HG03159 (cell line): ENCODE measurements at regions not wholly inside any gene's neighbourhood (a gene's known extent, or its start where the extent isn't known, plus 50 kb on each side); places are given as distances from the start of the nearest gene placed in this dataset.

Experiments used
- ATAC-seq: cut with Tn5 transposase; IDR thresholded peaks from one replicate; pipeline ENCODE4 v1.9.1; 2021; ENCODE audit warnings: mild to moderate bottlenecking, moderate library complexity; ENCODE audit not compliant: unreplicated experiment

GRCh38 chr3:170734043-170734734 lies 135.8 kb downstream of the RPL22L1 start:
- ATAC-seq = no peak

- ATAC-seq = no peak
Measured at GRCh38 chr3:170732660-170733245, 137.2 kb downstream of the RPL22L1 start.

- ATAC-seq = no peak
Measured at GRCh38 chr3:170731281-170731680, 138.7 kb downstream of the RPL22L1 start.

GRCh38 chr3:170730071-170730812 lies 139.8 kb downstream of the RPL22L1 start:
- no peak for ATAC-seq

- no peak for ATAC-seq
Measured at GRCh38 chr3:170728181-170728580, 141.8 kb downstream of the RPL22L1 start.

- ATAC-seq = no peak
Measured at GRCh38 chr3:170727754-170728153, 141.9 kb upstream of the SLC7A14 start.

GRCh38 chr3:170726976-170727661 lies 141.2 kb upstream of the SLC7A14 start:
- no peak for ATAC-seq

- ATAC-seq = no peak
Measured at GRCh38 chr3:170725285-170725731, 139.4 kb upstream of the SLC7A14 start.

- ATAC-seq = no peak
Measured at GRCh38 chr3:170724599-170725280, 138.9 kb upstream of the SLC7A14 start.

GRCh38 chr3:170723241-170723640 lies 137.4 kb upstream of the SLC7A14 start:
- no peak for ATAC-seq

- ATAC-seq = no peak
Measured at GRCh38 chr3:170721563-170721962, 135.7 kb upstream of the SLC7A14 start.

- ATAC-seq = no peak
Measured at GRCh38 chr3:170719300-170719699, 133.4 kb upstream of the SLC7A14 start.

GRCh38 chr3:170718848-170719247 lies 133.0 kb upstream of the SLC7A14 start:
- ATAC-seq = no peak

GRCh38 chr3:170717410-170718402 lies 131.8 kb upstream of the SLC7A14 start:
- no peak for ATAC-seq

GRCh38 chr3:170716172-170716805 lies 130.4 kb upstream of the SLC7A14 start:
- no peak for ATAC-seq

- ATAC-seq = no peak
Measured at GRCh38 chr3:170714562-170715535, 129.0 kb upstream of the SLC7A14 start.

- no peak for ATAC-seq
Measured at GRCh38 chr3:170714122-170714521, 128.2 kb upstream of the SLC7A14 start.

GRCh38 chr3:170713653-170714052 lies 127.8 kb upstream of the SLC7A14 start:
- ATAC-seq = no peak
